HEK293 (cell line): ENCODE measurements at regions not wholly inside any gene's neighbourhood (a gene's known extent, or its start where the extent isn't known, plus 50 kb on each side); places are given as distances from the start of the nearest gene placed in this dataset.

ENCODE experiments used
- GLI2 ChIP-seq: fragments of 450-650 bp; formaldehyde crosslinking; IDR thresholded peaks from 2 replicates; pipeline ENCODE4; 2017; ENCODE audit warnings: missing biosample characterization, missing genetic modification characterization, low read depth, borderline replicate concordance
- SP2 ChIP-seq: fragments of 450-650 bp; formaldehyde crosslinking; IDR thresholded peaks from 2 replicates; pipeline ENCODE4 v1.5.1; 2016; ENCODE audit warnings: missing biosample characterization, missing genetic modification characterization
- SP3 ChIP-seq: fragments of 450-650 bp; formaldehyde crosslinking; IDR thresholded peaks from 2 replicates; pipeline ENCODE4 v1.5.1; 2016; ENCODE audit warnings: missing biosample characterization, missing genetic modification characterization
- ZFP37 ChIP-seq: fragments of 450-650 bp; formaldehyde crosslinking; IDR thresholded peaks from 2 replicates; pipeline ENCODE4 v1.5.1; 2016; ENCODE audit warnings: missing biosample characterization, missing genetic modification characterization
- ZNF292 ChIP-seq: fragments of 450-650 bp; formaldehyde crosslinking; IDR thresholded peaks from 2 replicates; pipeline ENCODE4 v1.5.1; 2016; ENCODE audit warnings: low read depth, missing biosample characterization, missing genetic modification characterization, borderline replicate concordance
- ZNF311 ChIP-seq: fragments of 450-650 bp; formaldehyde crosslinking; IDR thresholded peaks from 2 replicates; pipeline ENCODE4 v1.5.1; 2017; ENCODE audit warnings: missing biosample characterization, missing genetic modification characterization, borderline replicate concordance
- ZNF473 ChIP-seq: fragments of 450-650 bp; formaldehyde crosslinking; IDR thresholded peaks from 2 replicates; pipeline ENCODE4 v1.5.1; 2017; ENCODE audit warnings: missing biosample characterization, missing genetic modification characterization
- ZNF776 ChIP-seq: fragments of 450-650 bp; formaldehyde crosslinking; IDR thresholded peaks from 2 replicates; pipeline ENCODE4 v1.5.0; 2017; ENCODE audit warnings: missing biosample characterization, missing genetic modification characterization, borderline replicate concordance
- ZNF830 ChIP-seq: fragments of 450-650 bp; IDR thresholded peaks from 2 replicates; pipeline ENCODE4 v1.5.0; 2018; ENCODE audit warnings: missing biosample characterization, missing genetic modification characterization, low read depth, mild to moderate bottlenecking, moderate library complexity
- TF ChIP-seq, protein P1 (sequence below): fragments of 450-650 bp; formaldehyde crosslinking; IDR thresholded peaks from 2 replicates; pipeline ENCODE4 v1.5.1; 2016; ENCODE audit warnings: missing biosample characterization, missing genetic modification characterization
- TF ChIP-seq, protein P2 (sequence below): IDR thresholded peaks from 2 replicates; pipeline ENCODE4 v1.6.1; 2011; ENCODE audit warnings: mild to moderate bottlenecking, low read depth, low read length, borderline replicate concordance

DNA sequence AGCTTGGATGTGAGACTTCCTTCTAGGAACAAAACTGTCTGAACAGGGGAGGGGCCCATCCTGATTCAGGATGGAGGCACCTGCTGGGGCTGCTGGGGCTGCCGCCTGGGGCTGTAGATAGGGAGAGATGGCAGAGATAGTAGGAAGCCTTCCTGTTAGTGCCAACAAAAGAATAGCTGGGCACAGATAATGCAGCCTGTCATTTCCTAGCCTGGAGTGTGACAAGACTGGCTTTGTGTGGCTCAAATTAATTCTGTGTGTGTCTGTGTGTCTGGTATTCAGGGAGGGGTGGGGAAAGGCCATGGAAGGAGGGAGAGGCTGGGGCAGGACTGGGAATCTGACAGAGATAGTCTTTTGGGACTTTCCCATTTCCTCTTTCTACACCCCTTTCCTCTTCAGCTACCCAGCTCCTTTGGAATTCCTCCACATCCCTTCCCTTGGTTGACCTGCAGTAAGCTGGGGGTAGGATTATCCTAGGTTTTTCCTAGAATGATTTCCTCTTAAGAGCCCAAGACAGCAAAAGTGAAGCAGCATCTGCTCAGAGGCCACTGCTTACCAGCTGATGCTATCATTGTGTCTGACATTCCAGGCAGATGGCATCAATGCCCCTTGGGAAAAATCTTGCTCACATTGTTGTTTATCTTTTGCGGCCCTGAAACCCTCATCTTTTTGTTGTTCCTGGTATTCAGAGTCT lies 144.9 kb upstream of the LHCGR start:
- TF ChIP-seq GLI2 (tag by site-specific recombination) = no peak
- TF ChIP-seq ZNF776 (tag by site-specific recombination) = no peak
- TF ChIP-seq, protein P1, sequence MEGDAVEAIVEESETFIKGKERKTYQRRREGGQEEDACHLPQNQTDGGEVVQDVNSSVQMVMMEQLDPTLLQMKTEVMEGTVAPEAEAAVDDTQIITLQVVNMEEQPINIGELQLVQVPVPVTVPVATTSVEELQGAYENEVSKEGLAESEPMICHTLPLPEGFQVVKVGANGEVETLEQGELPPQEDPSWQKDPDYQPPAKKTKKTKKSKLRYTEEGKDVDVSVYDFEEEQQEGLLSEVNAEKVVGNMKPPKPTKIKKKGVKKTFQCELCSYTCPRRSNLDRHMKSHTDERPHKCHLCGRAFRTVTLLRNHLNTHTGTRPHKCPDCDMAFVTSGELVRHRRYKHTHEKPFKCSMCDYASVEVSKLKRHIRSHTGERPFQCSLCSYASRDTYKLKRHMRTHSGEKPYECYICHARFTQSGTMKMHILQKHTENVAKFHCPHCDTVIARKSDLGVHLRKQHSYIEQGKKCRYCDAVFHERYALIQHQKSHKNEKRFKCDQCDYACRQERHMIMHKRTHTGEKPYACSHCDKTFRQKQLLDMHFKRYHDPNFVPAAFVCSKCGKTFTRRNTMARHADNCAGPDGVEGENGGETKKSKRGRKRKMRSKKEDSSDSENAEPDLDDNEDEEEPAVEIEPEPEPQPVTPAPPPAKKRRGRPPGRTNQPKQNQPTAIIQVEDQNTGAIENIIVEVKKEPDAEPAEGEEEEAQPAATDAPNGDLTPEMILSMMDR (tag by site-specific recombination) = no peak
- no peak for TF ChIP-seq ZNF830
- TF ChIP-seq ZFP37 (tag by site-specific recombination) = no peak
- TF ChIP-seq ZNF292 = no peak
- TF ChIP-seq, protein P2, sequence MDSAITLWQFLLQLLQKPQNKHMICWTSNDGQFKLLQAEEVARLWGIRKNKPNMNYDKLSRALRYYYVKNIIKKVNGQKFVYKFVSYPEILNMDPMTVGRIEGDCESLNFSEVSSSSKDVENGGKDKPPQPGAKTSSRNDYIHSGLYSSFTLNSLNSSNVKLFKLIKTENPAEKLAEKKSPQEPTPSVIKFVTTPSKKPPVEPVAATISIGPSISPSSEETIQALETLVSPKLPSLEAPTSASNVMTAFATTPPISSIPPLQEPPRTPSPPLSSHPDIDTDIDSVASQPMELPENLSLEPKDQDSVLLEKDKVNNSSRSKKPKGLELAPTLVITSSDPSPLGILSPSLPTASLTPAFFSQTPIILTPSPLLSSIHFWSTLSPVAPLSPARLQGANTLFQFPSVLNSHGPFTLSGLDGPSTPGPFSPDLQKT = no peak
- TF ChIP-seq SP3 (tag by site-specific recombination) = no peak
- no peak for TF ChIP-seq SP2 (tag by site-specific recombination)
- TF ChIP-seq ZNF311 (tag by site-specific recombination) = no peak
- TF ChIP-seq ZNF473 (tag by site-specific recombination) = no peak
